Psoas muscle (tissue), 7 donors: ENCODE measurements at regions not wholly inside any gene's neighbourhood (a gene's known extent, or its start where the extent isn't known, plus 50 kb on each side); places are given as distances from the start of the nearest gene placed in this dataset.
"Not testable (repeated sequence)": the region's sequence is repeated elsewhere in the genome, so short reads cannot be mapped to it uniquely, and the experiment has no call there.

Experiments
- ATAC-seq, 4 donors: fragments of 200-7000 bp; cut with Tn5 transposase; one replicate each; pipeline ENCODE4 v1.9.1; 2020; ENCODE audit warnings: moderate library complexity in 3 of 4, mild to moderate bottlenecking in 2 of 4
- DNase-seq, 2 donors: peaks; one replicate each; pipeline ENCODE4 v3.0.0-alpha.2; 2020
- H3K27ac ChIP-seq: fragments of 200-600 bp; one replicate; pipeline ENCODE4 v1.8.0; 2022
- H3K27me3 ChIP-seq, 3 donors: fragments of 200-600 bp in 1 of 3; one replicate each; pipeline versions ENCODE4 v1.6.1 to v1.8.0; 2013 to 2022; ENCODE audit warnings: low read length in 2 of 3, mild to moderate bottlenecking in 2 of 3, moderate library complexity in 1 of 3; ENCODE audit not compliant: insufficient read depth in 3 of 3
- H3K36me3 ChIP-seq, 2 donors: fragments of 200-600 bp in 1 of 2; one replicate each; pipeline versions ENCODE4 v1.6.1 to v1.8.0; 2013 to 2022; ENCODE audit warnings: low read depth in 1 of 2, mild to moderate bottlenecking in 1 of 2, moderate library complexity in 1 of 2; ENCODE audit not compliant: insufficient read depth in 1 of 2
- H3K4me1 ChIP-seq: fragments of 200-600 bp; one replicate; pipeline ENCODE4 v1.8.0; 2022
- H3K4me3 ChIP-seq: fragments of 200-600 bp; one replicate; pipeline ENCODE4 v1.8.0; 2022; ENCODE audit warnings: mild to moderate bottlenecking
- H3K9me3 ChIP-seq: fragments of 200-600 bp; one replicate; pipeline ENCODE4 v1.8.0; 2022
- WGBS, 3 donors: extraction: QIAGEN DNeasy Blood & Tissue Kit; methylation state at CpG; one replicate each; pipeline versions ENCODE4 v1.1.6 to v1.1.7; 2013; 5-methylcytosine and 5-hydroxymethylcytosine counted together
- intact Hi-C, 2 donors: fragments of 100-400 bp; cut with DNase I; formaldehyde crosslinking; loops; one replicate each; pipeline versions ENCODE4 v1.11.0 to v1.14.2; 2022
- TF ChIP-seq, protein P1 (sequence below): fragments of 200-600 bp; IDR thresholded peaks from one replicate; pipeline ENCODE4 v1.8.0; 2022; ENCODE audit warnings: antibody characterized with exemption
- donor health status: healthy with polysubstance abuse.
- donor health status: DM: no; HTN: no; CAD: no; lungs with moderate emphysema.
- donor health status: Bipolar disorder and iron deficiency.
- donor health status: healthy.
- donor health status: DM: yes; HTN: yes; CAD: no.
- donor health status: DM: no; HTN: no; CAD: no.
- donor health status: DM: yes; HTN: yes; CAD: no.

DNA sequence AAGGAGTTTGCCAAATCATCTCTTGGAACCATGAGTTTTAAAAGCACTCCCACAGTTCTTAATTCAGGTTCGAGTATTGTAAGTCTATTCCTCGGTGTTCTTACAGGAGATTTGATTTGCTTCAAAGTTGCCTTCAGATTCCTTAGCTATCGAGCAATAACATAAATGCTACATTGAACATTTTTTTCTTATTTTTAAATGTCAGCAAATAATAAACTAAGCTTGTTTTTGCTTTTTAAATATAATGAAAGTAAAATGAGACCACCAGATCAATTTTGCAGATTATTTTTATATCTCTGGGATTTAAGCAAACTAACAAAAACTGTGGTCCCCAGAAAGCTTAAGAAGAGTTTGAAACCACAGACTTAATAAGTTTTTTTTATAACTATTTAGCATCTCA, 195.5 kb downstream of the LNPK start:
- Histone ChIP-seq H3K9me3 (no peaks in the 10 kb centered on the region), H3K4me3 (no peak overlapping the region), H3K27ac (no peak overlapping the region), H3K36me3 (no peaks in the 10 kb centered on the region), H3K4me1 (peaks cover 9% of the 10 kb centered on the region), H3K27me3 (no peaks in the 10 kb centered on the region)
- no peak for DNase-seq
- intact Hi-C loops, result no loop called here
- no peak for ATAC-seq
- 43 to 71% (median 52%) methylated on average over 3 of the region's 3 CpGs for WGBS, 3 donors
- TF ChIP-seq, protein P1, sequence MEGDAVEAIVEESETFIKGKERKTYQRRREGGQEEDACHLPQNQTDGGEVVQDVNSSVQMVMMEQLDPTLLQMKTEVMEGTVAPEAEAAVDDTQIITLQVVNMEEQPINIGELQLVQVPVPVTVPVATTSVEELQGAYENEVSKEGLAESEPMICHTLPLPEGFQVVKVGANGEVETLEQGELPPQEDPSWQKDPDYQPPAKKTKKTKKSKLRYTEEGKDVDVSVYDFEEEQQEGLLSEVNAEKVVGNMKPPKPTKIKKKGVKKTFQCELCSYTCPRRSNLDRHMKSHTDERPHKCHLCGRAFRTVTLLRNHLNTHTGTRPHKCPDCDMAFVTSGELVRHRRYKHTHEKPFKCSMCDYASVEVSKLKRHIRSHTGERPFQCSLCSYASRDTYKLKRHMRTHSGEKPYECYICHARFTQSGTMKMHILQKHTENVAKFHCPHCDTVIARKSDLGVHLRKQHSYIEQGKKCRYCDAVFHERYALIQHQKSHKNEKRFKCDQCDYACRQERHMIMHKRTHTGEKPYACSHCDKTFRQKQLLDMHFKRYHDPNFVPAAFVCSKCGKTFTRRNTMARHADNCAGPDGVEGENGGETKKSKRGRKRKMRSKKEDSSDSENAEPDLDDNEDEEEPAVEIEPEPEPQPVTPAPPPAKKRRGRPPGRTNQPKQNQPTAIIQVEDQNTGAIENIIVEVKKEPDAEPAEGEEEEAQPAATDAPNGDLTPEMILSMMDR, result no peak

DNA sequence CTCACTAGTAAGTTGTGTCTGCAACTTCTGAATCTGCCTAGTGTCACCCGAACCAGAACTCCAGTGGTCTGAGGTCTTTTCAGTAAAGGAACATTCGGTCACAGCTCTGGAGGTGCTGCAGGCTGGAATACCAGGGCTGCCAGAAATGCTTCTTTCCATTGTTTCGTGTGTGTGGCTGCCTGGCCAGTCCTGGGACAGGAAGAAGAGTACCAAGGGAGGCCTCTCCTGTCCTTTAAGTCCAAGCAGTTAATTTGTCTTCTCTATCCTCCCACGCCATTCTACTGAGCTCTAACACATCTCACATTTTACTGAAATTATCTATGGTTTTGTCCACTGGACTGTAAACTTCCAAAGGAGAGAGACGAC, 196.0 kb downstream of the LNPK start:
- 26 to 41% (median 28%) methylated on average over 5 of the region's 5 CpGs for WGBS, 3 donors
- intact Hi-C loops, result no loop called here
- peaks cover 9% of the 10 kb centered on the region for H3K4me1 ChIP-seq
- TF ChIP-seq, protein P1, result no peak
- H3K9me3 ChIP-seq, result no peaks in the 10 kb centered on the region
- H3K36me3 ChIP-seq, result no peaks in the 10 kb centered on the region
- DNase-seq (no peak), ATAC-seq (peak in 3 of 4 donors; percentile 11 to 26 (median 18))
- no peak overlapping the region for H3K4me3 ChIP-seq
- H3K27ac ChIP-seq, result no peak overlapping the region
- H3K27me3 ChIP-seq, result no peaks in the 10 kb centered on the region

DNA sequence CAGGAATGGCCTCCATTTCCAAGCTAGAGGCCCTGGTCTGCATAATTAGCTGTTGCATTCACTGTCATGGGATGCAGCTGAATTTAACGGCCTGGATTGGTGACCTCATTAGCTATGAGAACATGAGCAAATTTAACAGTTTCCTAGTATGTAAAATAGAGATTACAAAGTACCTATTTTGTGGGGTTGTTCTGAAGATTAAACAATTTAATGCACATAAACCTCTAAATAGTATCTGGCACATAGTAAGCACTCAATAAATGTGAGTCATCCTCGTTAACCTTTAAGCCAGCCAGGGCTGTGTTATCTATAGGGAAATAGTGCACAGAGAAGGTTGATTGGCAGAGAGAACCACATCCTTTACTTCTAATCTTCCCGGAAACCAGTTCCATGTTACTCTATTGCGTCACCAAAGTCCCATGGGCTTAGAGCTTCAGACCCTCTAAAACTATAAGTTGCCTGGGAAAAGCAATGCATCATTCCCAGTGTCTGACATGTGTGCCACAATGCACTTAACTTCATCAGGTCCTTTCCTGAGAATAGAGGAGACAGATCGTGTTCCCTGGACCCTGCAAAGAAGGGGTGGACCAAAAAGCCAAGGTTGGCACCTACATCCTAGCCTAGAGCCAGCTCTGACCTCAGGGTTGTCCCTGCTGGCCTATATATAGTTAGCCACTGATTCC, 196.5 kb downstream of the LNPK start:
- no peak for DNase-seq
- 43 to 57% (median 44%) methylated on average over 5 of the region's 5 CpGs for WGBS, 3 donors
- TF ChIP-seq, protein P1, result no peak
- no peaks in the 10 kb centered on the region for H3K36me3 ChIP-seq
- intact Hi-C loops, result no loop called here
- H3K27me3 ChIP-seq, result no peaks in the 10 kb centered on the region
- peaks cover 9% of the 10 kb centered on the region for H3K4me1 ChIP-seq
- H3K27ac ChIP-seq, result no peak overlapping the region
- no peak overlapping the region for H3K4me3 ChIP-seq
- H3K9me3 ChIP-seq, result no peaks in the 10 kb centered on the region
- ATAC-seq, result peak in 3 of 4 donors; percentile 48 to 84 (median 66)

DNA sequence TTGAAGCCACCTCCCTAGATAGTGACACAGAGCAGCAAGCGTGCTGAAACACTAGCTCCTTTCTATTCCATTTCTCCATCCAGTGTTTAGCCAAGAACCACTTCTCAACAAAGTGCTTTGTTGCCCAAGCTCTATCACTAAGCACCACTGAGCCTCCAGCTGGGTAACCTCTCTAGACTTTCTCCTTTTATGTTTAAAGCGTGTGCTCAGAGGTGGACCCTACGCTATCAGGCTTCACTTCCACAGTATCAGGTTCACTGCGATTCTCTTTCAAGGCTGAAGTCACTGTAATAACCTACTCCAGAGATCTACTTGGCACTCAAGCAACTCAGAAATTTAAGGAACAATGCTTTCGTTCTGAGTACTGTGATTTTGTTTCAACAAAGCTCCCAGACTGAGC, 197.9 kb downstream of the LNPK start:
- ATAC-seq (peak in 3 of 4 donors; percentile 25 to 44 (median 27)), DNase-seq (no peak)
- Histone ChIP-seq H3K9me3 (no peaks in the 10 kb centered on the region), H3K4me3 (no peak overlapping the region), H3K27ac (no peak overlapping the region), H3K4me1 (peaks cover 9% of the 10 kb centered on the region), H3K27me3 (no peaks in the 10 kb centered on the region), H3K36me3 (no peaks in the 10 kb centered on the region)
- TF ChIP-seq, protein P1, result no peak
- 40 to 76% (median 44%) methylated on average over 5 of the region's 5 CpGs for WGBS, 3 donors
- intact Hi-C loops, result no loop called here

DNA sequence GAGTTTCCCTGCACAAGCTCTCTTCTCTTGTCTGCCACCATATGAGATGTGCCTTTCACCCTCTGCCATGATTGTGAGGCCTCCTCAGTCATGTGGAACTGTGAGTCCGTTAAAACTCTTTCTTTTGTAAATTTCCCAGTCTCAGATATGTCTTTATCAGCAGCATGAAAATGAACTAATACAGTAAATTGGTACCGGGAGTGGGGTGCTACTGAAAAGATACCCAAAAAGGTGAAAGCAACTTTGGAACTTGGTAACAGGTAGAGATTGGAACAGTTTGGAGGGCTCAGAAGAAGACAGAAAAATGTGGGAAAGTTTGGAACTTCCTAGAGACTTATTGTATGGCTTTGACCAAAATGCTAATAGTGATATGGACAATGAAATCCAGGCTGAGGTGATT, 205.6 kb downstream of the LNPK start:
- H3K4me1 ChIP-seq, H3K27ac ChIP-seq, ATAC-seq, intact Hi-C loops, DNase-seq, H3K9me3 ChIP-seq, H3K4me3 ChIP-seq, H3K36me3 ChIP-seq, H3K27me3 ChIP-seq: not testable (repeated sequence)
- WGBS, 3 donors, result 89 to 100% (median 96%) methylated on average over 2 of the region's 2 CpGs
